ENCODE measurements at regions not wholly inside any gene's neighbourhood (a gene's known extent, or its start where the extent isn't known, plus 50 kb on each side); places are given as distances from the start of the nearest gene placed in this dataset.

DNA sequence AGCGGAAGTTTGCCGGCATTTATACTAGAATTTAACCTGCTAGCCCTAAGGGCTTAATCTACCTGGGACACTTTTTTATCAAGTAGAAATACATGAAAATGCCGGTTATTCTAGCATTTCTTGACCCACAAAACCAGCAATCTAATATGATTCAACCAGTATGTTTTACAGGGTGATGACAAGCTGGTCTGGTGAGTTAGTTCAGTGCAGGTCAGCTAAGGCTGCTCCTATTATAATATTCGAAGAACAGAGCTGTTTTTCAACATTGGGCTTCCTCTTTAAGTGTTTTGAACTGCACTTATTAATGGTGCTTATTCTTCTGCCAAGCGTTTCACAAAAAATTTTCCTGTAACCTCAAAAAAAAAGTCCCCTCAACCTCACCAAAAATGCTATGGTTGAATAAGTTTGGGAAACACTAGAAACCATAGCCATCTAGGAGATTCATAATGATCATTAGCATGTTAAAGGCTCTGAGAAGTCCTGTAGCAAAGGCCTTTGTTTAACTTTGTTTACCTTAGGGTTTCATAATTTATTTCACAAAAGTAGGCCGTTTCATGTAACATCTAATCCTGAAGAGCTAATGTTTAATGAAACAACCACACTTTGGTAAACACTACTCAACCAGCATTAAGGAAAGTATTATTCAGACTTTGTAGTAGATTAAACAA, 526.6 kb downstream of the KLF12 start:
- TF ChIP-seq, protein P1, sequence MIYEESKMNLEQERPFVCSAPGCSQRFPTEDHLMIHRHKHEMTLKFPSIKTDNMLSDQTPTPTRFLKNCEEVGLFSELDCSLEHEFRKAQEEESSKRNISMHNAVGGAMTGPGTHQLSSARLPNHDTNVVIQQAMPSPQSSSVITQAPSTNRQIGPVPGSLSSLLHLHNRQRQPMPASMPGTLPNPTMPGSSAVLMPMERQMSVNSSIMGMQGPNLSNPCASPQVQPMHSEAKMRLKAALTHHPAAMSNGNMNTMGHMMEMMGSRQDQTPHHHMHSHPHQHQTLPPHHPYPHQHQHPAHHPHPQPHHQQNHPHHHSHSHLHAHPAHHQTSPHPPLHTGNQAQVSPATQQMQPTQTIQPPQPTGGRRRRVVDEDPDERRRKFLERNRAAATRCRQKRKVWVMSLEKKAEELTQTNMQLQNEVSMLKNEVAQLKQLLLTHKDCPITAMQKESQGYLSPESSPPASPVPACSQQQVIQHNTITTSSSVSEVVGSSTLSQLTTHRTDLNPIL (CRISPR knock-in tag; IDR thresholded peaks at IDR 0.05; ENCODE audit: low read depth): no peak
- TF ChIP-seq ISL1 (CRISPR knock-in tag; IDR thresholded peaks at IDR 0.05) (no peak), ZFP30 (CRISPR knock-in tag; IDR thresholded peaks at IDR 0.05) (no peak), GLIS3 (CRISPR knock-in tag; IDR thresholded peaks at IDR 0.05) (no peak), SNAI2 (CRISPR knock-in tag; IDR thresholded peaks at IDR 0.05) (no peak), ARNTL (CRISPR knock-in tag; IDR thresholded peaks at IDR 0.05; ENCODE audit: borderline replicate concordance, low read depth) (no peak), RARB (CRISPR knock-in tag; IDR thresholded peaks at IDR 0.05) (no peak), ESRRG (CRISPR knock-in tag; IDR thresholded peaks at IDR 0.05) (no peak), OSR1 (CRISPR knock-in tag; IDR thresholded peaks at IDR 0.05) (no peak), CSDC2 (CRISPR knock-in tag; IDR thresholded peaks at IDR 0.05) (no peak), TCF4 (CRISPR knock-in tag; IDR thresholded peaks at IDR 0.05; ENCODE audit: borderline replicate concordance) (no peak), TOX (CRISPR knock-in tag; IDR thresholded peaks at IDR 0.05; ENCODE audit: borderline replicate concordance) (no peak), ZNF565 (CRISPR knock-in tag; conservative IDR thresholded peaks at IDR 0.05; ENCODE audit: low read depth) (no peak), ZNF8 (CRISPR knock-in tag; IDR thresholded peaks at IDR 0.05) (no peak)
- TF ChIP-seq, protein P2, sequence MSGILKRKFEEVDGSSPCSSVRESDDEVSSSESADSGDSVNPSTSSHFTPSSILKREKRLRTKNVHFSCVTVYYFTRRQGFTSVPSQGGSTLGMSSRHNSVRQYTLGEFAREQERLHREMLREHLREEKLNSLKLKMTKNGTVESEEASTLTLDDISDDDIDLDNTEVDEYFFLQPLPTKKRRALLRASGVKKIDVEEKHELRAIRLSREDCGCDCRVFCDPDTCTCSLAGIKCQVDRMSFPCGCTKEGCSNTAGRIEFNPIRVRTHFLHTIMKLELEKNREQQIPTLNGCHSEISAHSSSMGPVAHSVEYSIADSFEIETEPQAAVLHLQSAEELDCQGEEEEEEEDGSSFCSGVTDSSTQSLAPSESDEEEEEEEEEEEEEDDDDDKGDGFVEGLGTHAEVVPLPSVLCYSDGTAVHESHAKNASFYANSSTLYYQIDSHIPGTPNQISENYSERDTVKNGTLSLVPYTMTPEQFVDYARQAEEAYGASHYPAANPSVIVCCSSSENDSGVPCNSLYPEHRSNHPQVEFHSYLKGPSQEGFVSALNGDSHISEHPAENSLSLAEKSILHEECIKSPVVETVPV (CRISPR knock-in tag; IDR thresholded peaks at IDR 0.05): no peak
- TF ChIP-seq, protein P3, sequence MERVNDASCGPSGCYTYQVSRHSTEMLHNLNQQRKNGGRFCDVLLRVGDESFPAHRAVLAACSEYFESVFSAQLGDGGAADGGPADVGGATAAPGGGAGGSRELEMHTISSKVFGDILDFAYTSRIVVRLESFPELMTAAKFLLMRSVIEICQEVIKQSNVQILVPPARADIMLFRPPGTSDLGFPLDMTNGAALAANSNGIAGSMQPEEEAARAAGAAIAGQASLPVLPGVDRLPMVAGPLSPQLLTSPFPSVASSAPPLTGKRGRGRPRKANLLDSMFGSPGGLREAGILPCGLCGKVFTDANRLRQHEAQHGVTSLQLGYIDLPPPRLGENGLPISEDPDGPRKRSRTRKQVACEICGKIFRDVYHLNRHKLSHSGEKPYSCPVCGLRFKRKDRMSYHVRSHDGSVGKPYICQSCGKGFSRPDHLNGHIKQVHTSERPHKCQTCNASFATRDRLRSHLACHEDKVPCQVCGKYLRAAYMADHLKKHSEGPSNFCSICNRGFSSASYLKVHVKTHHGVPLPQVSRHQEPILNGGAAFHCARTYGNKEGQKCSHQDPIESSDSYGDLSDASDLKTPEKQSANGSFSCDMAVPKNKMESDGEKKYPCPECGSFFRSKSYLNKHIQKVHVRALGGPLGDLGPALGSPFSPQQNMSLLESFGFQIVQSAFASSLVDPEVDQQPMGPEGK (CRISPR knock-in tag; IDR thresholded peaks at IDR 0.05; ENCODE audit: borderline replicate concordance): no peak
- TF ChIP-seq, protein P4, sequence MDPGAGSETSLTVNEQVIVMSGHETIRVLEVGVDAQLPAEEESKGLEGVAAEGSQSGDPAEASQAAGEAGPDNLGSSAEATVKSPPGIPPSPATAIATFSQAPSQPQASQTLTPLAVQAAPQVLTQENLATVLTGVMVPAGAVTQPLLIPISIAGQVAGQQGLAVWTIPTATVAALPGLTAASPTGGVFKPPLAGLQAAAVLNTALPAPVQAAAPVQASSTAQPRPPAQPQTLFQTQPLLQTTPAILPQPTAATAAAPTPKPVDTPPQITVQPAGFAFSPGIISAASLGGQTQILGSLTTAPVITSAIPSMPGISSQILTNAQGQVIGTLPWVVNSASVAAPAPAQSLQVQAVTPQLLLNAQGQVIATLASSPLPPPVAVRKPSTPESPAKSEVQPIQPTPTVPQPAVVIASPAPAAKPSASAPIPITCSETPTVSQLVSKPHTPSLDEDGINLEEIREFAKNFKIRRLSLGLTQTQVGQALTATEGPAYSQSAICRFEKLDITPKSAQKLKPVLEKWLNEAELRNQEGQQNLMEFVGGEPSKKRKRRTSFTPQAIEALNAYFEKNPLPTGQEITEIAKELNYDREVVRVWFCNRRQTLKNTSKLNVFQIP (CRISPR knock-in tag; IDR thresholded peaks at IDR 0.05; ENCODE audit: borderline replicate concordance, low read depth): no peak
- TF ChIP-seq, protein P5, sequence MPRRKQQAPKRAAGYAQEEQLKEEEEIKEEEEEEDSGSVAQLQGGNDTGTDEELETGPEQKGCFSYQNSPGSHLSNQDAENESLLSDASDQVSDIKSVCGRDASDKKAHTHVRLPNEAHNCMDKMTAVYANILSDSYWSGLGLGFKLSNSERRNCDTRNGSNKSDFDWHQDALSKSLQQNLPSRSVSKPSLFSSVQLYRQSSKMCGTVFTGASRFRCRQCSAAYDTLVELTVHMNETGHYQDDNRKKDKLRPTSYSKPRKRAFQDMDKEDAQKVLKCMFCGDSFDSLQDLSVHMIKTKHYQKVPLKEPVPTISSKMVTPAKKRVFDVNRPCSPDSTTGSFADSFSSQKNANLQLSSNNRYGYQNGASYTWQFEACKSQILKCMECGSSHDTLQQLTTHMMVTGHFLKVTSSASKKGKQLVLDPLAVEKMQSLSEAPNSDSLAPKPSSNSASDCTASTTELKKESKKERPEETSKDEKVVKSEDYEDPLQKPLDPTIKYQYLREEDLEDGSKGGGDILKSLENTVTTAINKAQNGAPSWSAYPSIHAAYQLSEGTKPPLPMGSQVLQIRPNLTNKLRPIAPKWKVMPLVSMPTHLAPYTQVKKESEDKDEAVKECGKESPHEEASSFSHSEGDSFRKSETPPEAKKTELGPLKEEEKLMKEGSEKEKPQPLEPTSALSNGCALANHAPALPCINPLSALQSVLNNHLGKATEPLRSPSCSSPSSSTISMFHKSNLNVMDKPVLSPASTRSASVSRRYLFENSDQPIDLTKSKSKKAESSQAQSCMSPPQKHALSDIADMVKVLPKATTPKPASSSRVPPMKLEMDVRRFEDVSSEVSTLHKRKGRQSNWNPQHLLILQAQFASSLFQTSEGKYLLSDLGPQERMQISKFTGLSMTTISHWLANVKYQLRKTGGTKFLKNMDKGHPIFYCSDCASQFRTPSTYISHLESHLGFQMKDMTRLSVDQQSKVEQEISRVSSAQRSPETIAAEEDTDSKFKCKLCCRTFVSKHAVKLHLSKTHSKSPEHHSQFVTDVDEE (CRISPR knock-in tag; IDR thresholded peaks at IDR 0.05): no peak
- ATAC-seq: no peak

DNA sequence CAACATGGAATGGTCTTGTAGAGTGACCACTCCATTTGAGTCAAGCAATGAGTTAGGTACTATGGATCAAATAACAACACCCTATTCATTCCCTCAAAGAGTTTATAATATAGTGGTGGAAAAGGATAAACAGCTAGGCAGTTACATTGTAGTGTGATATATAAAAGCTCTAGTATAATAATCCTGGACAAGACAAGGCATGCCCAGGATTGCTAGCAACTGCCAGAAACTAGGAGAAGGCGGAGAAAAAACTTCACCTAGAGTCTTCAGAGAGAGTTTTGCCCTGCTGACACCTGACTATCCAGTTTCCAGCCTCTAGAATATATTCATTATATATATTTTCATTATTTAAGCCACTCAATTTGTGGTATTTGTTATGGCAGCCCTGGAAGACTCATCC, 530.6 kb downstream of the KLF12 start:
- TF ChIP-seq ZFP30 (CRISPR knock-in tag; IDR thresholded peaks at IDR 0.05) (no peak), SNAI2 (CRISPR knock-in tag; IDR thresholded peaks at IDR 0.05) (no peak), ESRRG (CRISPR knock-in tag; IDR thresholded peaks at IDR 0.05) (no peak), ZFP3 (CRISPR knock-in tag; IDR thresholded peaks at IDR 0.05) (no peak), CSDC2 (CRISPR knock-in tag; IDR thresholded peaks at IDR 0.05) (no peak), ISL1 (CRISPR knock-in tag; IDR thresholded peaks at IDR 0.05) (no peak), PPARA (CRISPR knock-in tag; IDR thresholded peaks at IDR 0.05; ENCODE audit: borderline replicate concordance) (no peak), ZC3H10 (CRISPR knock-in tag; IDR thresholded peaks at IDR 0.05) (no peak), OSR1 (CRISPR knock-in tag; IDR thresholded peaks at IDR 0.05) (no peak), RARB (CRISPR knock-in tag; IDR thresholded peaks at IDR 0.05) (no peak), BACH2 (CRISPR knock-in tag; IDR thresholded peaks at IDR 0.05; ENCODE audit: borderline replicate concordance) (no peak), GLIS3 (CRISPR knock-in tag; IDR thresholded peaks at IDR 0.05) (no peak), TCF4 (CRISPR knock-in tag; IDR thresholded peaks at IDR 0.05; ENCODE audit: borderline replicate concordance) (no peak), ARNTL (CRISPR knock-in tag; IDR thresholded peaks at IDR 0.05; ENCODE audit: borderline replicate concordance, low read depth) (no peak)
- TF ChIP-seq, protein P3 (CRISPR knock-in tag; IDR thresholded peaks at IDR 0.05; ENCODE audit: borderline replicate concordance): no peak
- TF ChIP-seq, protein P4 (CRISPR knock-in tag; IDR thresholded peaks at IDR 0.05; ENCODE audit: borderline replicate concordance, low read depth): no peak
- TF ChIP-seq, protein P2 (CRISPR knock-in tag; IDR thresholded peaks at IDR 0.05): no peak
- ATAC-seq: no peak
